Gastroesophageal sphincter (tissue), 3 donors: ENCODE measurements at regions not wholly inside any gene's neighbourhood (a gene's known extent, or its start where the extent isn't known, plus 50 kb on each side); places are given as distances from the start of the nearest gene placed in this dataset.

Experiments
- EP300 ChIP-seq: sonication (generic); formaldehyde crosslinking; IDR thresholded peaks from one replicate; pipeline ENCODE4 v1.6.1; 2017; ENCODE audit warnings: antibody characterized with exemption, mild to moderate bottlenecking
- POLR2A ChIP-seq, 2 donors: fragments of 450-650 bp; IDR thresholded peaks; one replicate each; pipeline ENCODE4 v1.6.1; 2017; ENCODE audit warnings: antibody characterized with exemption in 2 of 2, mild to moderate bottlenecking in 2 of 2, moderate library complexity in 1 of 2
- POLR2AphosphoS5 ChIP-seq: sonication (generic); formaldehyde crosslinking; IDR thresholded peaks from one replicate; pipeline ENCODE4 v1.6.1; 2017; ENCODE audit warnings: antibody characterized with exemption
- TF ChIP-seq, protein P1 (sequence below), 4 experiments: fragments of 200-600 bp in 2 of 4; fragments of 450-650 bp in 2 of 4; sonication (generic) in 1 of 4; IDR thresholded peaks; one replicate each; pipeline ENCODE4 v1.5.1; 2017 to 2019; ENCODE audit warnings: antibody characterized with exemption in 4 of 4, mild to moderate bottlenecking in 2 of 4, moderate library complexity in 2 of 4

DNA sequence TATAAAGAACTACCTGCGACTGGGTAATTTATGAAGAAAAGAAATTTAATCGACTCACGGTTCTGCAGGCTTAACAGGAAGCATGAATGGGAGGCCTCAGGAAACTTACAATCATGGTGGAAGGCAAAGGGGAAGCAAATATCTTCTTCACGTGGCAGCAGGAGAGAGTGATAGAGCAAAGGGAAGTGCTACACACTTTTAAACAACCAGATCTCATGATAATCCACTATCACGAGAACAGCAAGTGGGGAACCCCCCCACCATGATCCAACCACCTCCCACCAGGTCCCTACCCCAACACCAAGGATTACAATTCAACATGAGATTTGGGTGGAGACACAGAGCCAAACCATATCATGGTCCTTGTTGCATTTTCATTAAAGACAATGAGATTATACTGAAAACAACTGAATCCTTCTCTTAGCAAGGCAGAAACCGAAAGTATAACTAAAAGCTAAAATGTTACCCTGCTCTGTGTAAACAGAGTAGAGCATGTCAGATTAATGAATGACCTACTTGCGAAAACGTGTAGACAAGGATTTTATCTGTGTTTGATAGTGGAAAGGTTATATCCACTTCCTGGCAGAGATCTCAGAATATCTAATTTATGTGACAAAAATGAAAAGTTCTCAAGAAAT is 60.1 kb upstream of the RBBP8 start:
- TF ChIP-seq, protein P1, sequence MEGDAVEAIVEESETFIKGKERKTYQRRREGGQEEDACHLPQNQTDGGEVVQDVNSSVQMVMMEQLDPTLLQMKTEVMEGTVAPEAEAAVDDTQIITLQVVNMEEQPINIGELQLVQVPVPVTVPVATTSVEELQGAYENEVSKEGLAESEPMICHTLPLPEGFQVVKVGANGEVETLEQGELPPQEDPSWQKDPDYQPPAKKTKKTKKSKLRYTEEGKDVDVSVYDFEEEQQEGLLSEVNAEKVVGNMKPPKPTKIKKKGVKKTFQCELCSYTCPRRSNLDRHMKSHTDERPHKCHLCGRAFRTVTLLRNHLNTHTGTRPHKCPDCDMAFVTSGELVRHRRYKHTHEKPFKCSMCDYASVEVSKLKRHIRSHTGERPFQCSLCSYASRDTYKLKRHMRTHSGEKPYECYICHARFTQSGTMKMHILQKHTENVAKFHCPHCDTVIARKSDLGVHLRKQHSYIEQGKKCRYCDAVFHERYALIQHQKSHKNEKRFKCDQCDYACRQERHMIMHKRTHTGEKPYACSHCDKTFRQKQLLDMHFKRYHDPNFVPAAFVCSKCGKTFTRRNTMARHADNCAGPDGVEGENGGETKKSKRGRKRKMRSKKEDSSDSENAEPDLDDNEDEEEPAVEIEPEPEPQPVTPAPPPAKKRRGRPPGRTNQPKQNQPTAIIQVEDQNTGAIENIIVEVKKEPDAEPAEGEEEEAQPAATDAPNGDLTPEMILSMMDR (IDR thresholded peaks at IDR 0.05): no peak
- TF ChIP-seq POLR2A (IDR thresholded peaks at IDR 0.05) (no peak), EP300 (no peak), POLR2AphosphoS5 (no peak)
